ENCODE measurements at regions not wholly inside any gene's neighbourhood (a gene's known extent, or its start where the extent isn't known, plus 50 kb on each side); places are given as distances from the start of the nearest gene placed in this dataset.

- POLR2A ChIA-PET: no interaction called here
- CTCF ChIA-PET: interaction anchor here (0.6 to 2.6 kb wide), 8 partner anchors 10 to 408 kb away, joined by 3 to 10 read pairs (median 3); partner anchors contain the start of gene PARP1
- H3K27me3 ChIP-seq (ENCODE audit: control insufficient read depth, insufficient read depth, low read length): no peaks in the 10 kb centered on the region
- no peak for TF ChIP-seq CTCF (IDR thresholded peaks at IDR 0.05; ENCODE audit: low read depth, low read length)
- no peaks in the 10 kb centered on the region for H3K9me3 ChIP-seq (ENCODE audit: control insufficient read depth, insufficient read depth, low read length)
- H3K4me3 ChIP-seq (ENCODE audit: low read depth, low read length): no peak overlapping the region
- peak; percentile 8 for DNase-seq (ENCODE audit: low read depth, low spot score)
- no peak overlapping the region for H3K27ac ChIP-seq (ENCODE audit: low read depth, low read length)
Observed at GRCh38 chr1:226816576-226816975, 53.8 kb upstream of the PSEN2 start.

- TF ChIP-seq CTCF (IDR thresholded peaks at IDR 0.05; ENCODE audit: low read depth, low read length): no peak
- CTCF ChIA-PET: interaction anchor here (0.8 to 2.6 kb wide), 8 partner anchors 13 to 407 kb away, joined by 3 to 10 read pairs (median 4); no protein-coding TSS in a partner anchor
- Histone ChIP-seq H3K27me3 (ENCODE audit: control insufficient read depth, insufficient read depth, low read length) (peaks cover 3% of the 10 kb centered on the region), H3K4me3 (ENCODE audit: low read depth, low read length) (no peak overlapping the region), H3K27ac (ENCODE audit: low read depth, low read length) (peak overlapping the region; percentile 86), H3K9me3 (ENCODE audit: control insufficient read depth, insufficient read depth, low read length) (no peaks in the 10 kb centered on the region)
- DNase-seq (ENCODE audit: low read depth, low spot score): peak; percentile 63
- POLR2A ChIA-PET: interaction anchor here (0.6 to 1.7 kb wide), 5 partner anchors 36 to 151 kb away, joined by 3 to 7 read pairs (median 3); partner anchors contain the start of gene ITPKB
Observed at GRCh38 chr1:226814751-226815537, 55.5 kb upstream of the PSEN2 start.

GRCh38 chr1:226813671-226814591, 56.5 kb upstream of the PSEN2 start:
- ChIA-PET CTCF (interaction anchor here (0.8 to 1.5 kb wide), 4 partner anchors 14 to 406 kb away, joined by 3 to 4 read pairs (median 3); no protein-coding TSS in a partner anchor), POLR2A (interaction anchor here (0.6 to 1.7 kb wide), 4 partner anchors 50 to 485 kb away, joined by 3 to 7 read pairs (median 4); partner anchors contain the start of gene ITPKB)
- no peak for TF ChIP-seq CTCF (IDR thresholded peaks at IDR 0.05; ENCODE audit: low read depth, low read length)
- Histone ChIP-seq H3K27ac (ENCODE audit: low read depth, low read length) (no peak overlapping the region), H3K27me3 (ENCODE audit: control insufficient read depth, insufficient read depth, low read length) (peaks cover 8% of the 10 kb centered on the region), H3K9me3 (ENCODE audit: control insufficient read depth, insufficient read depth, low read length) (no peaks in the 10 kb centered on the region), H3K4me3 (ENCODE audit: low read depth, low read length) (no peak overlapping the region)
- no peak for DNase-seq (ENCODE audit: low read depth, low spot score)

- Histone ChIP-seq H3K9me3 (ENCODE audit: control insufficient read depth, insufficient read depth, low read length) (no peaks in the 10 kb centered on the region), H3K27me3 (ENCODE audit: control insufficient read depth, insufficient read depth, low read length) (peaks cover 23% of the 10 kb centered on the region), H3K4me3 (ENCODE audit: low read depth, low read length) (no peak overlapping the region), H3K27ac (ENCODE audit: low read depth, low read length) (no peak overlapping the region)
- DNase-seq (ENCODE audit: low read depth, low spot score): no peak
- ChIA-PET CTCF (no interaction called here), POLR2A (no interaction called here)
- no peak for TF ChIP-seq CTCF (IDR thresholded peaks at IDR 0.05; ENCODE audit: low read depth, low read length)
Observed at GRCh38 chr1:226810681-226811080, 59.7 kb upstream of the PSEN2 start.

Measured in AG04450 (cell line).